NOMO-1 treated with DMSO at 0.1 percent for 48 hours (cell line): ENCODE measurements at regions not wholly inside any gene's neighbourhood (a gene's known extent, or its start where the extent isn't known, plus 50 kb on each side); places are given as distances from the start of the nearest gene placed in this dataset.
"Not testable (repeated sequence)": the region's sequence is repeated elsewhere in the genome, so short reads cannot be mapped to it uniquely, and the experiment has no call there.

Experiments used
- DNase-seq: peaks from one replicate; lab custom pipeline; 2025; ENCODE audit not compliant: unreplicated experiment; lab: John Stamatoyannopoulos, UW

GRCh38 chr7:65613644-65614289, 240.1 kb downstream of the ZNF92 start:
- not testable (repeated sequence) for DNase-seq

DNA sequence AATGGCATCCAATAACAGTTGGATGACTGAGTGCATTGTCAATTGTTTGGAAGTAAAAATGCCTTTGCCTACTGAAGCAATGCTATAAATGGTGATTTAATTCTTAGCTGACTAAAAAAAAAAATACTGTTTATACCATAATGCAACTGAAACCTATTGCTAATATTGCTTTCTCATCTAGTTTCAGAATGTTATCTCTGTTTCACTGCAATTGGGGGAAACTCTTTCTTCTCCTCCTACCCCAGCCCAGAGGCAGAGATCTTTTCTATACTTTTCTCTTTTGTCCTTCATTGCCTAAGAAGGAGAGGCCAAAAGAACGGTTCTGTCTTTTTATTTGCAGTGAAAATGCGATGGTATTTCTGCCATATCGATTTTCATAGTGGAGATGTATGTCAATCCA, 242.5 kb downstream of the ZNF92 start:
- DNase-seq: not testable (repeated sequence)

GRCh38 chr7:65620216-65620615, 246.6 kb downstream of the ZNF92 start:
- DNase-seq: not testable (repeated sequence)

- DNase-seq: not testable (repeated sequence)
These were observed 248.0 kb downstream of the ZNF92 start for GRCh38 chr7:65621580-65622201.

DNA sequence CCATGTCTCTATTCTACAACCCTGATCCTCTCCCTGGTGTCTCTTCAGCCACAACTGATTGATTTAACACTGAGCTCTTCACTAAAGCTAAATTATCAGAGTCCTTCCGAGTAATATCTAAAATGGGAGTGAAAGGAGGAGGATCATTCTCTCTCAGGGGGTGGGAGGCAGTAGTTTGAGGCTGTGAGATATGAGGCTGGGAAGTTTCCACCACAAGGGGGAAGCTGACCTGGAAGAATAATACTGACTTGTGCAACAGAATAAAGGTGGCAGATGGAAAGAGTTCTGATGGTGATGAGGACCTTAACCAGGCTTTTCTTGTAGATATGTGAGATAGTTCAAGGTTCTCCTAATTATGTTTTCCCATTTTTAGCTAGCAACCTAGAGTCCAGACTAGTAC, 241.6 kb upstream of the VKORC1L1 start:
- not testable (repeated sequence) for DNase-seq

GRCh38 chr7:65633587-65634404, 239.1 kb upstream of the VKORC1L1 start:
- DNase-seq: not testable (repeated sequence)

GRCh38 chr7:65638918-65639317, 234.0 kb upstream of the VKORC1L1 start:
- not testable (repeated sequence) for DNase-seq

GRCh38 chr7:65639717-65640116, 233.2 kb upstream of the VKORC1L1 start:
- not testable (repeated sequence) for DNase-seq

DNA sequence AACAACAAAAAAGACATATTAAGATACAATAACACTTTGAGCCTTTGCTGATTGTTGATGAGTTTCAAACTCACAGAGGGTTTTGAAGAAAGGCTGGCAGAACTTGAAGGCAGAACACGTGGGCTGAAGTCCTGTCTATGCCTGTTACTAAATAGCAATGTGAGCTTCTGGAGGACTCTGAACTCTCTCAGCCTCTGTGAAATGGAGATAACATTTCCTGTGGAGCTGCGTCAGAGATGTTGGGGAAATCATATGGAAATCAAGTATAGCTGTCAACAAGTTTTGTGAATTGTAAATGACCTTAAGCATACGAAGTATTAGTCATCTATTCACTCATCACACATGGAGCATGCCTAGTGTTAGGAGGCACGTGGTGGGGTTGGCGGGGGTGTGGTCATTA, 229.4 kb upstream of the VKORC1L1 start:
- not testable (repeated sequence) for DNase-seq

GRCh38 chr7:65647153-65647964, 225.5 kb upstream of the VKORC1L1 start:
- not testable (repeated sequence) for DNase-seq

DNA sequence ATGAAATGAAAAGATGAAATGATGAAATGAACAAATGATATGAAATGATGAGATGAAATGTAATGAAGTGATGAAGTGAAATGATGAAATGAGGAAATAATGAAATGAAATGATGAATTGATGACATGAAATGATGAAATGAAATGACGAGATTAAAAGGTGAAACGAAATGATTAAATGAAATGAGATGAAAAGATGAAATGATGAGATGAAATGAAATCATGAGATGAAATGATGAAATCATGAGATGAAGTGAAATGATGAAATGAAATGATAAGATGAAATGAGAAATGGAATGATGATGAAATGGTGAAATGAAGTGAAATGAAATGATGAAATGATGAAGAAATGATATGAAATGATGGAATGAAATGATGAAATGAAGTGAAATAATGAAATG, 221.7 kb upstream of the VKORC1L1 start:
- DNase-seq: not testable (repeated sequence)

- DNase-seq: not testable (repeated sequence)
These were observed 220.9 kb upstream of the VKORC1L1 start for GRCh38 chr7:65651826-65652592.

DNA sequence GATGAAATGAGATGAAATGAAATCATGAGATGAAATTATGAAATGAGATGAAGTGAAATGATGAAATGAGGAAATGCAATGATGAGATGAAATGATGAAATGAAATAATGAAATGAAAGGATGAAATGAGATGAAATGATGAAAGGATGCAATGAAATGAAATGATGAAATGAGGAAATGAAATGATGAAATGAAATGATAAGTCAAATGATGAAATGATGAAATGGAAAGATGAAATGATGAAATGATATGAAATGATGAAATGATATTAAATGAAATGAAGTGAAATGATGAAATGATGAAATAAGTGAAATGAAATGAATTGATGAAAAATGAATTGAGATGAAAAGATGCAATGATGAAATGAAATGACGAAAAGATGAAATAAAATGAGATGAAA, 220.2 kb upstream of the VKORC1L1 start:
- not testable (repeated sequence) for DNase-seq

GRCh38 chr7:65656494-65657188, 216.2 kb upstream of the VKORC1L1 start:
- DNase-seq: not testable (repeated sequence)

DNA sequence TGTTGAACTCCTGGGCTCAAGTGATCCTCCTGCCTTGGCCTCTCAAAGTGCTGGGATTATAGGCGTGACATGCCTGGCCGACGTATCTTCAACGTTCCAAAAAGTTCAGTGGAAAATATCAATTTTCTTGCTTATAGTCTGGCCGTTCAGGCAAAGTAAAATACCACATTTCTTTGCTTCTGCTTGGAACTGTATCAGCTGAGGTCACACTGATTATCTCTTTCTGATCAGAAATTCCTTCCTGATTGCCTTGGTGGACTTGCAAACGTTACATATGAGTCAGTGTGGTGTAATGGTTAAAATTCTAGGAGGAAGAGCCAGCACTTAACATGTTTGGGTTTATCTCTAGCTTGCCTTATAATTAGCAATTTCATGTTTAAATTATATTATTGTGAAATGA, 189.5 kb upstream of the VKORC1L1 start:
- DNase-seq: not testable (repeated sequence)

- not testable (repeated sequence) for DNase-seq
These were observed 173.7 kb upstream of the VKORC1L1 start for GRCh38 chr7:65699026-65699714.

GRCh38 chr7:65699715-65700356, 173.0 kb upstream of the VKORC1L1 start:
- DNase-seq: not testable (repeated sequence)

DNA sequence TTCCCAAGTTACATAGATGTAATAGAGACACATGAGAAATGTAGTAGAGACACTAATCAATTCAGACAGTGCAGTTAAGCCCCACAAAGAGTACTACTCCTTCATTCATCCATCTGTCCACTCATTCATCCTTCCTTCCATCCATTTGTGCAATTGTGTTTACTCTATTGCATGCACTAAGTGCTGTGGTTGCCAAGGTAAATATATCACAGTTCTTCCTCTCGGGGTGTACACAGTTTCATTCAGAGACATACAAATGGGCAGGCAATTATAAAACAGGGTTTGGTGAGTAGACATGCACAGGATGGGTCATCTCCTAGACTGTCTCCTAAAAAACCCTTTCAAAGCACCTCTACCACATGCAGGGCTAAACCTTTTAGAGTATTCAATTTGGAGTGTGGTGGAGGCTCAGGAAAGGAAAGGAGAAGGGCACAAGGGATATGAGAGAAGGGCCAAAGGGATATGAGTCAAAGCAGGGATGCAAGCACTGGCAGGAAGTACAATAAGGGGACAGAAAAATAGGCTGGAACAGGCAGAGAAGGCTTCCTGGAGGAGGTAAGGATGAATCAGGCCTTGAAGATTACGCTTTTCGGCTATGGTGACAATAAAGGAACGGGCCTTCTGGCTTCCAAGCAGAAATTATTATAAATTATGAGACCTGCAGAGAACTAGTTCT, 153.6 kb upstream of the VKORC1L1 start:
- DNase-seq: not testable (repeated sequence)
